SK-N-SH (cell line): ENCODE measurements at regions not wholly inside any gene's neighbourhood (a gene's known extent, or its start where the extent isn't known, plus 50 kb on each side); places are given as distances from the start of the nearest gene placed in this dataset.

Source experiments
- EP300 ChIP-seq, 2 experiments: IDR thresholded peaks; 2 replicates each; pipeline versions ENCODE4 v1.4.0 to v1.6.1; 2012; ENCODE audit warnings: borderline replicate concordance in 1 of 2, low read depth in 1 of 2, low read length in 1 of 2
- EZH2phosphoT487 ChIP-seq: fragments of 200-600 bp; sonication (generic); IDR thresholded peaks from 2 replicates; pipeline ENCODE4 v1.6.1; 2017; ENCODE audit warnings: low read depth, mixed run types, mild to moderate bottlenecking, antibody characterized with exemption, moderate library complexity, borderline replicate concordance
- FOXM1 ChIP-seq: IDR thresholded peaks from 2 replicates; pipeline ENCODE4 v1.4.0; 2012; ENCODE audit warnings: low read depth, mild to moderate bottlenecking
- MXI1 ChIP-seq: IDR thresholded peaks from 2 replicates; pipeline ENCODE4 v1.6.1; 2012; ENCODE audit warnings: mild to moderate bottlenecking, low read depth, low read length, improper control_type of control experiment
- POLR2AphosphoS5 ChIP-seq: IDR thresholded peaks from 2 replicates; pipeline ENCODE4 v1.6.1; 2012; ENCODE audit warnings: low read depth, low read length
- RCOR1 ChIP-seq: fragments of 150-350 bp; IDR thresholded peaks from 2 replicates; pipeline ENCODE4 v1.6.1; 2017; ENCODE audit warnings: antibody characterized with exemption, low read length
- SIN3A ChIP-seq: IDR thresholded peaks from 2 replicates; pipeline ENCODE4 v1.6.1; 2012; ENCODE audit warnings: low read depth, mild to moderate bottlenecking, low read length, moderate library complexity, borderline replicate concordance
- SMC3 ChIP-seq: IDR thresholded peaks from 2 replicates; pipeline ENCODE4 v1.6.1; 2012; ENCODE audit warnings: low read depth, low read length, improper control_type of control experiment
- TAF1 ChIP-seq: IDR thresholded peaks from 2 replicates; pipeline ENCODE4 v1.6.1; 2012; ENCODE audit warnings: low read depth, mild to moderate bottlenecking, low read length, moderate library complexity, borderline replicate concordance
- YY1 ChIP-seq: IDR thresholded peaks from 2 replicates; pipeline ENCODE4 v1.4.0; 2012; ENCODE audit warnings: low read depth, mild to moderate bottlenecking
- TF ChIP-seq, protein P1 (sequence below): fragments of 200-600 bp; sonication (generic); IDR thresholded peaks from 2 replicates; pipeline ENCODE4 v1.6.1; 2017; ENCODE audit warnings: antibody characterized with exemption, mild to moderate bottlenecking, moderate library complexity
- TF ChIP-seq, protein P2 (sequence below): IDR thresholded peaks from 2 replicates; pipeline ENCODE4 v1.4.0; 2012; ENCODE audit warnings: low read depth, borderline replicate concordance
- TF ChIP-seq, protein P3 (sequence below): IDR thresholded peaks from 2 replicates; pipeline ENCODE4 v1.4.0; 2012; ENCODE audit warnings: low read depth, borderline replicate concordance
- TF ChIP-seq, protein P4 (sequence below): IDR thresholded peaks from 2 replicates; pipeline ENCODE4 v1.6.1; 2012; ENCODE audit warnings: mild to moderate bottlenecking, low read depth, low read length, moderate library complexity

DNA sequence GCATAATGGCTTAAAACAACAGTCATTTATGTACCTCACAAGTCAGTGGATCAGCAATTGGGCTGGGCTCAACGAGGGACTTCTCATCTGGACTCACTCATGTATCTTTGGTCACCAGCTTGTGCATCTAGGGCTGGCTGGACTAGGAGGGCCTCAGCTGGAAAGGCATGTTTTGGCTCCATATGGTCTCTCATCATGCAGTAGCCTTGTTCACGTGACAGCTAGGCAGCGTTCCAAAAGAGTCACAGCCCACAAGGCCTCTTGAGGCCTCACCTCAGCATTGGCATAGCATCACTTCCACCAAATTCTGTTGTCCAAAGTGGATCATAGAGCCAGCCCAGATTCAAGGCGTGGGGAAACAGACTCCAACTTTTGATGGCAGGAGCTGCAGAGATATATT is 110.1 kb downstream of the MAFB start:
- TF ChIP-seq POLR2AphosphoS5 (no peak), EZH2phosphoT487 (no peak), SIN3A (no peak), RCOR1 (no peak), MXI1 (no peak), EP300 (IDR thresholded peaks at IDR 0.05; ENCODE audit: borderline replicate concordance in 1 of 2, low read depth in 1 of 2, low read length in 1 of 2) (no peak), TAF1 (no peak), YY1 (no peak), SMC3 (no peak), FOXM1 (no peak)
- TF ChIP-seq, protein P1, sequence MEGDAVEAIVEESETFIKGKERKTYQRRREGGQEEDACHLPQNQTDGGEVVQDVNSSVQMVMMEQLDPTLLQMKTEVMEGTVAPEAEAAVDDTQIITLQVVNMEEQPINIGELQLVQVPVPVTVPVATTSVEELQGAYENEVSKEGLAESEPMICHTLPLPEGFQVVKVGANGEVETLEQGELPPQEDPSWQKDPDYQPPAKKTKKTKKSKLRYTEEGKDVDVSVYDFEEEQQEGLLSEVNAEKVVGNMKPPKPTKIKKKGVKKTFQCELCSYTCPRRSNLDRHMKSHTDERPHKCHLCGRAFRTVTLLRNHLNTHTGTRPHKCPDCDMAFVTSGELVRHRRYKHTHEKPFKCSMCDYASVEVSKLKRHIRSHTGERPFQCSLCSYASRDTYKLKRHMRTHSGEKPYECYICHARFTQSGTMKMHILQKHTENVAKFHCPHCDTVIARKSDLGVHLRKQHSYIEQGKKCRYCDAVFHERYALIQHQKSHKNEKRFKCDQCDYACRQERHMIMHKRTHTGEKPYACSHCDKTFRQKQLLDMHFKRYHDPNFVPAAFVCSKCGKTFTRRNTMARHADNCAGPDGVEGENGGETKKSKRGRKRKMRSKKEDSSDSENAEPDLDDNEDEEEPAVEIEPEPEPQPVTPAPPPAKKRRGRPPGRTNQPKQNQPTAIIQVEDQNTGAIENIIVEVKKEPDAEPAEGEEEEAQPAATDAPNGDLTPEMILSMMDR: no peak
- TF ChIP-seq, protein P2, sequence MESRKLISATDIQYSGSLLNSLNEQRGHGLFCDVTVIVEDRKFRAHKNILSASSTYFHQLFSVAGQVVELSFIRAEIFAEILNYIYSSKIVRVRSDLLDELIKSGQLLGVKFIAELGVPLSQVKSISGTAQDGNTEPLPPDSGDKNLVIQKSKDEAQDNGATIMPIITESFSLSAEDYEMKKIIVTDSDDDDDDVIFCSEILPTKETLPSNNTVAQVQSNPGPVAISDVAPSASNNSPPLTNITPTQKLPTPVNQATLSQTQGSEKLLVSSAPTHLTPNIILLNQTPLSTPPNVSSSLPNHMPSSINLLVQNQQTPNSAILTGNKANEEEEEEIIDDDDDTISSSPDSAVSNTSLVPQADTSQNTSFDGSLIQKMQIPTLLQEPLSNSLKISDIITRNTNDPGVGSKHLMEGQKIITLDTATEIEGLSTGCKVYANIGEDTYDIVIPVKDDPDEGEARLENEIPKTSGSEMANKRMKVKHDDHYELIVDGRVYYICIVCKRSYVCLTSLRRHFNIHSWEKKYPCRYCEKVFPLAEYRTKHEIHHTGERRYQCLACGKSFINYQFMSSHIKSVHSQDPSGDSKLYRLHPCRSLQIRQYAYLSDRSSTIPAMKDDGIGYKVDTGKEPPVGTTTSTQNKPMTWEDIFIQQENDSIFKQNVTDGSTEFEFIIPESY: no peak
- TF ChIP-seq, protein P3, sequence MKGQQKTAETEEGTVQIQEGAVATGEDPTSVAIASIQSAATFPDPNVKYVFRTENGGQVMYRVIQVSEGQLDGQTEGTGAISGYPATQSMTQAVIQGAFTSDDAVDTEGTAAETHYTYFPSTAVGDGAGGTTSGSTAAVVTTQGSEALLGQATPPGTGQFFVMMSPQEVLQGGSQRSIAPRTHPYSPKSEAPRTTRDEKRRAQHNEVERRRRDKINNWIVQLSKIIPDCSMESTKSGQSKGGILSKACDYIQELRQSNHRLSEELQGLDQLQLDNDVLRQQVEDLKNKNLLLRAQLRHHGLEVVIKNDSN: no peak
- TF ChIP-seq, protein P4, sequence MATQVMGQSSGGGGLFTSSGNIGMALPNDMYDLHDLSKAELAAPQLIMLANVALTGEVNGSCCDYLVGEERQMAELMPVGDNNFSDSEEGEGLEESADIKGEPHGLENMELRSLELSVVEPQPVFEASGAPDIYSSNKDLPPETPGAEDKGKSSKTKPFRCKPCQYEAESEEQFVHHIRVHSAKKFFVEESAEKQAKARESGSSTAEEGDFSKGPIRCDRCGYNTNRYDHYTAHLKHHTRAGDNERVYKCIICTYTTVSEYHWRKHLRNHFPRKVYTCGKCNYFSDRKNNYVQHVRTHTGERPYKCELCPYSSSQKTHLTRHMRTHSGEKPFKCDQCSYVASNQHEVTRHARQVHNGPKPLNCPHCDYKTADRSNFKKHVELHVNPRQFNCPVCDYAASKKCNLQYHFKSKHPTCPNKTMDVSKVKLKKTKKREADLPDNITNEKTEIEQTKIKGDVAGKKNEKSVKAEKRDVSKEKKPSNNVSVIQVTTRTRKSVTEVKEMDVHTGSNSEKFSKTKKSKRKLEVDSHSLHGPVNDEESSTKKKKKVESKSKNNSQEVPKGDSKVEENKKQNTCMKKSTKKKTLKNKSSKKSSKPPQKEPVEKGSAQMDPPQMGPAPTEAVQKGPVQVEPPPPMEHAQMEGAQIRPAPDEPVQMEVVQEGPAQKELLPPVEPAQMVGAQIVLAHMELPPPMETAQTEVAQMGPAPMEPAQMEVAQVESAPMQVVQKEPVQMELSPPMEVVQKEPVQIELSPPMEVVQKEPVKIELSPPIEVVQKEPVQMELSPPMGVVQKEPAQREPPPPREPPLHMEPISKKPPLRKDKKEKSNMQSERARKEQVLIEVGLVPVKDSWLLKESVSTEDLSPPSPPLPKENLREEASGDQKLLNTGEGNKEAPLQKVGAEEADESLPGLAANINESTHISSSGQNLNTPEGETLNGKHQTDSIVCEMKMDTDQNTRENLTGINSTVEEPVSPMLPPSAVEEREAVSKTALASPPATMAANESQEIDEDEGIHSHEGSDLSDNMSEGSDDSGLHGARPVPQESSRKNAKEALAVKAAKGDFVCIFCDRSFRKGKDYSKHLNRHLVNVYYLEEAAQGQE: no peak
